Kidney glomerular epithelial cell (primary cell): ENCODE measurements at regions not wholly inside any gene's neighbourhood (a gene's known extent, or its start where the extent isn't known, plus 50 kb on each side); places are given as distances from the start of the nearest gene placed in this dataset.

Experiments
- DNase-seq: peaks from one replicate; lab custom pipeline; 2025; lab: John Stamatoyannopoulos, UW

- no peak for DNase-seq
These were observed 110.7 kb upstream of the CTSC start for GRCh38 chr11:88448131-88448670.

- no peak for DNase-seq
These were observed 109.7 kb upstream of the CTSC start for GRCh38 chr11:88447281-88447680.

GRCh38 chr11:88439356-88439755 lies 101.8 kb upstream of the CTSC start:
- no peak for DNase-seq

- DNase-seq, result no peak
These were observed 101.2 kb upstream of the CTSC start for GRCh38 chr11:88438721-88439120.

- no peak for DNase-seq
These were observed 97.9 kb upstream of the CTSC start for GRCh38 chr11:88435415-88435814.

GRCh38 chr11:88434333-88434976 lies 96.9 kb upstream of the CTSC start:
- DNase-seq, result no peak

GRCh38 chr11:88433536-88434230 lies 96.1 kb upstream of the CTSC start:
- no peak for DNase-seq

GRCh38 chr11:88431675-88432341 lies 94.3 kb upstream of the CTSC start:
- no peak for DNase-seq

- no peak for DNase-seq
These were observed 91.4 kb upstream of the CTSC start for GRCh38 chr11:88428959-88429358.

GRCh38 chr11:88427719-88428118 lies 90.2 kb upstream of the CTSC start:
- no peak for DNase-seq

GRCh38 chr11:88424881-88425280 lies 87.3 kb upstream of the CTSC start:
- no peak for DNase-seq

GRCh38 chr11:88421530-88421929 lies 84.0 kb upstream of the CTSC start:
- no peak for DNase-seq

GRCh38 chr11:88420165-88420791 lies 82.7 kb upstream of the CTSC start:
- DNase-seq, result no peak

- DNase-seq, result no peak
These were observed 81.0 kb upstream of the CTSC start for GRCh38 chr11:88418508-88418907.

- no peak for DNase-seq
These were observed 78.0 kb upstream of the CTSC start for GRCh38 chr11:88415495-88415894.

GRCh38 chr11:88414981-88415413 lies 77.5 kb upstream of the CTSC start:
- no peak for DNase-seq

- DNase-seq, result no peak
These were observed 76.9 kb upstream of the CTSC start for GRCh38 chr11:88414385-88414861.

- peak; percentile 13 for DNase-seq
These were observed 73.7 kb upstream of the CTSC start for GRCh38 chr11:88411265-88411664.

GRCh38 chr11:88410656-88411055 lies 73.1 kb upstream of the CTSC start:
- DNase-seq, result no peak

GRCh38 chr11:88410056-88410455 lies 72.5 kb upstream of the CTSC start:
- no peak for DNase-seq

GRCh38 chr11:88406876-88407275 lies 69.3 kb upstream of the CTSC start:
- DNase-seq, result peak; percentile 20

GRCh38 chr11:88405853-88406252 lies 68.3 kb upstream of the CTSC start:
- peak; percentile 31 for DNase-seq
